WTC11 (cell line): ENCODE measurements at regions not wholly inside any gene's neighbourhood (a gene's known extent, or its start where the extent isn't known, plus 50 kb on each side); places are given as distances from the start of the nearest gene placed in this dataset.

Source experiments
- ATAC-seq: fragments of 200-7000 bp; cut with Tn5 transposase; 2 replicates; pipeline ENCODE4 v1.10.0; 2021; ENCODE audit warnings: mild to moderate bottlenecking, moderate library complexity
- CTCF ChIA-PET: fragments of 300-600 bp; sonication (Branson Sonifier 250); formaldehyde crosslinking; loops from one replicate; lab custom pipeline; 2021; ENCODE audit warnings: antibody characterized with exemption; lab: Charles Lee
- POLR2A ChIA-PET: fragments of 350-600 bp; sonication (Branson Sonifier 250); formaldehyde crosslinking; loops from one replicate; lab custom pipeline; 2021; ENCODE audit warnings: antibody characterized with exemption; lab: Charles Lee
- DNase-seq: peaks from one replicate; pipeline ENCODE4 v3.0.0; 2021; ENCODE audit warnings: low spot score
- H3K27ac Mint-ChIP-seq: 2 replicates; pipeline ENCODE4 v1.8.0; 2021; ENCODE audit warnings: mixed read lengths
- H3K27me3 Mint-ChIP-seq: 2 replicates; pipeline ENCODE4 v1.8.0; 2021; ENCODE audit warnings: low read depth, mild to moderate bottlenecking, moderate library complexity, mixed read lengths
- H3K36me3 Mint-ChIP-seq: 2 replicates; pipeline ENCODE4 v1.8.0; 2021; ENCODE audit warnings: mixed read lengths
- H3K4me1 Mint-ChIP-seq: 2 replicates; pipeline ENCODE4 v1.8.0; 2022; ENCODE audit warnings: mixed read lengths
- H3K4me3 Mint-ChIP-seq: 2 replicates; pipeline ENCODE4 v1.8.0; 2021; ENCODE audit warnings: mild to moderate bottlenecking, moderate library complexity, mixed read lengths
- H3K9me3 Mint-ChIP-seq: 2 replicates; pipeline ENCODE4 v1.8.0; 2021; ENCODE audit warnings: mixed read lengths
- ESRRA ChIP-seq: sonication (generic); formaldehyde crosslinking; IDR thresholded peaks from 2 replicates; pipeline ENCODE4 v1.8.1; 2022; ENCODE audit warnings: mild to moderate bottlenecking, missing genetic modification reagents, borderline replicate concordance
- ETV6 ChIP-seq: sonication (generic); formaldehyde crosslinking; IDR thresholded peaks from 2 replicates; pipeline ENCODE4 v1.8.1; 2022; ENCODE audit warnings: mild to moderate bottlenecking, missing genetic modification reagents
- FOXK1 ChIP-seq: sonication (generic); formaldehyde crosslinking; IDR thresholded peaks from 2 replicates; pipeline ENCODE4 v1.8.0; 2022; ENCODE audit warnings: mild to moderate bottlenecking, moderate library complexity, missing genetic modification reagents
- IRF2 ChIP-seq: sonication (generic); formaldehyde crosslinking; IDR thresholded peaks from 2 replicates; pipeline ENCODE4 v1.8.0; 2022; ENCODE audit warnings: low read depth, missing genetic modification reagents, borderline replicate concordance
- JUN ChIP-seq: sonication (generic); formaldehyde crosslinking; IDR thresholded peaks from 2 replicates; pipeline ENCODE4 v1.8.0; 2023; ENCODE audit warnings: mild to moderate bottlenecking, missing genetic modification reagents
- NFATC4 ChIP-seq: fragments of 250-450 bp; sonication (Bioruptor Pico); IDR thresholded peaks from 2 replicates; pipeline ENCODE4 v1.9.0; 2021; ENCODE audit warnings: mild to moderate bottlenecking
- NR3C1 ChIP-seq: sonication (generic); formaldehyde crosslinking; conservative IDR thresholded peaks from 2 replicates; pipeline ENCODE4 v1.8.1; 2023; ENCODE audit warnings: low read depth, mild to moderate bottlenecking, missing genetic modification reagents
- ZBTB21 ChIP-seq: sonication (generic); formaldehyde crosslinking; IDR thresholded peaks from 2 replicates; pipeline ENCODE4 v1.8.1; 2023; ENCODE audit warnings: mild to moderate bottlenecking, missing genetic modification reagents, borderline replicate concordance
- ZNF121 ChIP-seq: sonication (generic); formaldehyde crosslinking; IDR thresholded peaks from 2 replicates; pipeline ENCODE4 v1.8.0; 2023; ENCODE audit warnings: missing genetic modification reagents
- ZNF317 ChIP-seq: sonication (generic); formaldehyde crosslinking; IDR thresholded peaks from 2 replicates; pipeline ENCODE4 v1.8.1; 2023; ENCODE audit warnings: low read depth, mild to moderate bottlenecking, moderate library complexity, missing genetic modification reagents, borderline replicate concordance
- TF ChIP-seq, protein P1 (sequence below): sonication (generic); formaldehyde crosslinking; IDR thresholded peaks from 2 replicates; pipeline ENCODE4 v1.8.1; 2022; ENCODE audit warnings: missing genetic modification reagents, borderline replicate concordance
- TF ChIP-seq, protein P2 (sequence below): fragments of 200-600 bp; IDR thresholded peaks from 2 replicates; pipeline ENCODE4 v1.8.0; 2022; ENCODE audit warnings: antibody characterized with exemption
- TF ChIP-seq, protein P3 (sequence below): fragments of 250-450 bp; sonication (Bioruptor Pico); IDR thresholded peaks from 2 replicates; pipeline ENCODE4 v2.1.2; 2022; ENCODE audit warnings: mild to moderate bottlenecking, moderate library complexity
- TF ChIP-seq, protein P4 (sequence below): sonication (generic); formaldehyde crosslinking; IDR thresholded peaks from 2 replicates; pipeline ENCODE4 v1.8.0; 2022; ENCODE audit warnings: mild to moderate bottlenecking, missing genetic modification reagents
- TF ChIP-seq, protein P5 (sequence below): sonication (generic); formaldehyde crosslinking; IDR thresholded peaks from 2 replicates; pipeline ENCODE4 v1.8.0; 2022; ENCODE audit warnings: mild to moderate bottlenecking, missing genetic modification reagents
- TF ChIP-seq, protein P6 (sequence below): sonication (generic); formaldehyde crosslinking; IDR thresholded peaks from 2 replicates; pipeline ENCODE4 v1.8.1; 2022; ENCODE audit warnings: mild to moderate bottlenecking, missing genetic modification reagents, moderate library complexity, borderline replicate concordance
- TF ChIP-seq, protein P7 (sequence below): sonication (generic); formaldehyde crosslinking; IDR thresholded peaks from 2 replicates; pipeline ENCODE4 v1.8.1; 2022; ENCODE audit warnings: low read depth, missing genetic modification reagents, borderline replicate concordance
- TF ChIP-seq, protein P8 (sequence below): sonication (generic); formaldehyde crosslinking; IDR thresholded peaks from 2 replicates; pipeline ENCODE4 v1.8.1; 2023; ENCODE audit warnings: mild to moderate bottlenecking, missing genetic modification reagents

DNA sequence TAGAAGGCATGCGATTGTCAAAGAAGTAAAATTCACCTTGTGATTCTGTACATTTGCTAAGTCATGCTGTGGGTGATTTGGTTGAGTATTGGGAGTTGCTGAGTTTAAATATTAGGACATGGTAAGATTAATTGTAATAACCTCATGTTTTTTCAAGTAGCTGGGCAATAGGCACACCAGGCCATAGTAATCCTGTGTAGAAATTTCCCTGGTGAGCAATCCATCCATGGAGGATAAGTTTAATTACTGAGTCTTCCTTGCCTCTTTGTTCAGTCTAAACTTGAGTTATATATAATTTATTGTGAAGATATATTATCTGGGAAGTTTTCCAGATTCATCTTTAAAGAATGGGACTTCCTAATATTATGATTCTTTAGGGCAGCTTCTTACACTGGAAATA, 221.1 kb upstream of the NUDT12 start (continued):
- TF ChIP-seq, protein P1, sequence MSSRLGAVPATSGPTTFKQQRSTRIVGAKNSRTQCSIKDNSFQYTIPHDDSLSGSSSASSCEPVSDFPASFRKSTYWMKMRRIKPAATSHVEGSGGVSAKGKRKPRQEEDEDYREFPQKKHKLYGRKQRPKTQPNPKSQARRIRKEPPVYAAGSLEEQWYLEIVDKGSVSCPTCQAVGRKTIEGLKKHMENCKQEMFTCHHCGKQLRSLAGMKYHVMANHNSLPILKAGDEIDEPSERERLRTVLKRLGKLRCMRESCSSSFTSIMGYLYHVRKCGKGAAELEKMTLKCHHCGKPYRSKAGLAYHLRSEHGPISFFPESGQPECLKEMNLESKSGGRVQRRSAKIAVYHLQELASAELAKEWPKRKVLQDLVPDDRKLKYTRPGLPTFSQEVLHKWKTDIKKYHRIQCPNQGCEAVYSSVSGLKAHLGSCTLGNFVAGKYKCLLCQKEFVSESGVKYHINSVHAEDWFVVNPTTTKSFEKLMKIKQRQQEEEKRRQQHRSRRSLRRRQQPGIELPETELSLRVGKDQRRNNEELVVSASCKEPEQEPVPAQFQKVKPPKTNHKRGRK (CRISPR knock-in tag), result no peak
- TF ChIP-seq ESRRA (no peak), ETV6 (CRISPR knock-in tag) (no peak)

DNA sequence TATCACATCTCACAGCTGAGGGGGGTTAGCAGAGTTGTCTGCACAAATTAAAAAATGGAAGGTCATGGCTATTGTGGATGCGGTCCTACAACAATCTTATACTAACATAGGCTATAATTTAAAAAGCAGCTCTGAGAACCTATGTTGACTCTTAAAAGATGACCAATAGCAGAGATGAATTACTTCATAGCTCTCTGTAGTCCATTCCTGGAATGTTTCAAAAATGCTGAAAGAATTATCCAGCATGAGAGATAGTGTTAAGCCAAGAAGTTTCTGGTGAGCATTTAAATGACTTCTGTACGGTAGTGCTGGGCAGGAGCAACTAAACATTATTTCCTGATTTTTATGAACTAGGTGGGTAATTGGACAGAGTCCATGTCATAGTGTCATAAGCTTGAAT, 218.2 kb upstream of the NUDT12 start:
- no peak for TF ChIP-seq ZNF121 (CRISPR knock-in tag)
- TF ChIP-seq, protein P2, sequence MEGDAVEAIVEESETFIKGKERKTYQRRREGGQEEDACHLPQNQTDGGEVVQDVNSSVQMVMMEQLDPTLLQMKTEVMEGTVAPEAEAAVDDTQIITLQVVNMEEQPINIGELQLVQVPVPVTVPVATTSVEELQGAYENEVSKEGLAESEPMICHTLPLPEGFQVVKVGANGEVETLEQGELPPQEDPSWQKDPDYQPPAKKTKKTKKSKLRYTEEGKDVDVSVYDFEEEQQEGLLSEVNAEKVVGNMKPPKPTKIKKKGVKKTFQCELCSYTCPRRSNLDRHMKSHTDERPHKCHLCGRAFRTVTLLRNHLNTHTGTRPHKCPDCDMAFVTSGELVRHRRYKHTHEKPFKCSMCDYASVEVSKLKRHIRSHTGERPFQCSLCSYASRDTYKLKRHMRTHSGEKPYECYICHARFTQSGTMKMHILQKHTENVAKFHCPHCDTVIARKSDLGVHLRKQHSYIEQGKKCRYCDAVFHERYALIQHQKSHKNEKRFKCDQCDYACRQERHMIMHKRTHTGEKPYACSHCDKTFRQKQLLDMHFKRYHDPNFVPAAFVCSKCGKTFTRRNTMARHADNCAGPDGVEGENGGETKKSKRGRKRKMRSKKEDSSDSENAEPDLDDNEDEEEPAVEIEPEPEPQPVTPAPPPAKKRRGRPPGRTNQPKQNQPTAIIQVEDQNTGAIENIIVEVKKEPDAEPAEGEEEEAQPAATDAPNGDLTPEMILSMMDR, result no peak
- no peaks in the 10 kb centered on the region for H3K4me1 Mint-ChIP-seq
- no peak overlapping the region for H3K4me3 Mint-ChIP-seq
- H3K36me3 Mint-ChIP-seq, result peaks cover 2% of the 10 kb centered on the region; the same call in 1 of the 2 replicates
- peaks cover 16% of the 10 kb centered on the region for H3K9me3 Mint-ChIP-seq
- DNase-seq (no peak), ATAC-seq (no peak)
- no peak overlapping the region for H3K27ac Mint-ChIP-seq
- ChIA-PET POLR2A (no interaction called here), CTCF (no interaction called here)
- no peaks in the 10 kb centered on the region for H3K27me3 Mint-ChIP-seq

DNA sequence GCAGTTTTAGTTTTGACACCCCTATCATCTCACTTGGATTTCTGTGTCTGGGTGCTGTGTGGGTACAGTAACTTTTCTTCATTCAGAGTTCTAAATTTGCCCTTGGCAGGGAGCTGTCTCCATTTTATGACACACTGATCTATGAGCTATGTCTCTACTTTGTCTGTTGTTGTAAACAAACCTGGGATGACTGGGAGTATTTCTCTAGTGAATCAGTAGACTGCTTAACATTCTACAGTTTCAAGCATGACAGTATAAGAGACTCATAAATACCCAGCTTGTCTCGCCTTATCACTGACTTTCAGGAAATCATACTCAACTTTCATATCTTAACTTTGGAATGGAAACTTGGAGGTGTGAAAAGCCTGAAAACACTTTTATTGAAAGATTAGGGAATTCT, 212.1 kb upstream of the NUDT12 start:
- POLR2A ChIA-PET, result no interaction called here
- Mint-ChIP-seq H3K4me1 (no peaks in the 10 kb centered on the region), H3K36me3 (peaks cover 6% of the 10 kb centered on the region), H3K9me3 (peaks cover 36% of the 10 kb centered on the region)
- no peak for ATAC-seq
- TF ChIP-seq, protein P3, sequence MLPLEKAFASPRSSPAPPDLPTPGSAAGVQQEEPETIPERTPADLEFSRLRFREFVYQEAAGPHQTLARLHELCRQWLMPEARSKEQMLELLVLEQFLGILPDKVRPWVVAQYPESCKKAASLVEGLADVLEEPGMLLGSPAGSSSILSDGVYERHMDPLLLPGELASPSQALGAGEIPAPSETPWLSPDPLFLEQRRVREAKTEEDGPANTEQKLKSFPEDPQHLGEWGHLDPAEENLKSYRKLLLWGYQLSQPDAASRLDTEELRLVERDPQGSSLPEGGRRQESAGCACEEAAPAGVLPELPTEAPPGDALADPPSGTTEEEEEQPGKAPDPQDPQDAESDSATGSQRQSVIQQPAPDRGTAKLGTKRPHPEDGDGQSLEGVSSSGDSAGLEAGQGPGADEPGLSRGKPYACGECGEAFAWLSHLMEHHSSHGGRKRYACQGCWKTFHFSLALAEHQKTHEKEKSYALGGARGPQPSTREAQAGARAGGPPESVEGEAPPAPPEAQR (CRISPR knock-in tag), result no peak
- no peak for TF ChIP-seq NR3C1
- TF ChIP-seq ETV6 (CRISPR knock-in tag), result no peak
- no peak for TF ChIP-seq FOXK1 (CRISPR knock-in tag)
- TF ChIP-seq, protein P2, result no peak
- TF ChIP-seq NFATC4 (CRISPR knock-in tag), result no peak
- TF ChIP-seq, protein P4, sequence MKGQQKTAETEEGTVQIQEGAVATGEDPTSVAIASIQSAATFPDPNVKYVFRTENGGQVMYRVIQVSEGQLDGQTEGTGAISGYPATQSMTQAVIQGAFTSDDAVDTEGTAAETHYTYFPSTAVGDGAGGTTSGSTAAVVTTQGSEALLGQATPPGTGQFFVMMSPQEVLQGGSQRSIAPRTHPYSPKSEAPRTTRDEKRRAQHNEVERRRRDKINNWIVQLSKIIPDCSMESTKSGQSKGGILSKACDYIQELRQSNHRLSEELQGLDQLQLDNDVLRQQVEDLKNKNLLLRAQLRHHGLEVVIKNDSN (CRISPR knock-in tag), result no peak
- TF ChIP-seq, protein P5, sequence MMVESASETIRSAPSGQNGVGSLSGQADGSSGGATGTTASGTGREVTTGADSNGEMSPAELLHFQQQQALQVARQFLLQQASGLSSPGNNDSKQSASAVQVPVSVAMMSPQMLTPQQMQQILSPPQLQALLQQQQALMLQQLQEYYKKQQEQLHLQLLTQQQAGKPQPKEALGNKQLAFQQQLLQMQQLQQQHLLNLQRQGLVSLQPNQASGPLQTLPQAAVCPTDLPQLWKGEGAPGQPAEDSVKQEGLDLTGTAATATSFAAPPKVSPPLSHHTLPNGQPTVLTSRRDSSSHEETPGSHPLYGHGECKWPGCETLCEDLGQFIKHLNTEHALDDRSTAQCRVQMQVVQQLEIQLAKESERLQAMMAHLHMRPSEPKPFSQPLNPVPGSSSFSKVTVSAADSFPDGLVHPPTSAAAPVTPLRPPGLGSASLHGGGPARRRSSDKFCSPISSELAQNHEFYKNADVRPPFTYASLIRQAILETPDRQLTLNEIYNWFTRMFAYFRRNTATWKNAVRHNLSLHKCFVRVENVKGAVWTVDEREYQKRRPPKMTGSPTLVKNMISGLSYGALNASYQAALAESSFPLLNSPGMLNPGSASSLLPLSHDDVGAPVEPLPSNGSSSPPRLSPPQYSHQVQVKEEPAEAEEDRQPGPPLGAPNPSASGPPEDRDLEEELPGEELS (CRISPR knock-in tag), result no peak
- no peak for TF ChIP-seq JUN (CRISPR knock-in tag)
- no peak for TF ChIP-seq ZBTB21 (CRISPR knock-in tag)
- TF ChIP-seq IRF2 (CRISPR knock-in tag), result no peak
- TF ChIP-seq, protein P6, sequence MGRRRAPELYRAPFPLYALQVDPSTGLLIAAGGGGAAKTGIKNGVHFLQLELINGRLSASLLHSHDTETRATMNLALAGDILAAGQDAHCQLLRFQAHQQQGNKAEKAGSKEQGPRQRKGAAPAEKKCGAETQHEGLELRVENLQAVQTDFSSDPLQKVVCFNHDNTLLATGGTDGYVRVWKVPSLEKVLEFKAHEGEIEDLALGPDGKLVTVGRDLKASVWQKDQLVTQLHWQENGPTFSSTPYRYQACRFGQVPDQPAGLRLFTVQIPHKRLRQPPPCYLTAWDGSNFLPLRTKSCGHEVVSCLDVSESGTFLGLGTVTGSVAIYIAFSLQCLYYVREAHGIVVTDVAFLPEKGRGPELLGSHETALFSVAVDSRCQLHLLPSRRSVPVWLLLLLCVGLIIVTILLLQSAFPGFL (CRISPR knock-in tag), result no peak
- no peak for TF ChIP-seq ESRRA
- TF ChIP-seq ZNF317 (CRISPR knock-in tag), result no peak
- TF ChIP-seq, protein P7, sequence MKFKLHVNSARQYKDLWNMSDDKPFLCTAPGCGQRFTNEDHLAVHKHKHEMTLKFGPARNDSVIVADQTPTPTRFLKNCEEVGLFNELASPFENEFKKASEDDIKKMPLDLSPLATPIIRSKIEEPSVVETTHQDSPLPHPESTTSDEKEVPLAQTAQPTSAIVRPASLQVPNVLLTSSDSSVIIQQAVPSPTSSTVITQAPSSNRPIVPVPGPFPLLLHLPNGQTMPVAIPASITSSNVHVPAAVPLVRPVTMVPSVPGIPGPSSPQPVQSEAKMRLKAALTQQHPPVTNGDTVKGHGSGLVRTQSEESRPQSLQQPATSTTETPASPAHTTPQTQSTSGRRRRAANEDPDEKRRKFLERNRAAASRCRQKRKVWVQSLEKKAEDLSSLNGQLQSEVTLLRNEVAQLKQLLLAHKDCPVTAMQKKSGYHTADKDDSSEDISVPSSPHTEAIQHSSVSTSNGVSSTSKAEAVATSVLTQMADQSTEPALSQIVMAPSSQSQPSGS (CRISPR knock-in tag), result no peak
- TF ChIP-seq, protein P8, sequence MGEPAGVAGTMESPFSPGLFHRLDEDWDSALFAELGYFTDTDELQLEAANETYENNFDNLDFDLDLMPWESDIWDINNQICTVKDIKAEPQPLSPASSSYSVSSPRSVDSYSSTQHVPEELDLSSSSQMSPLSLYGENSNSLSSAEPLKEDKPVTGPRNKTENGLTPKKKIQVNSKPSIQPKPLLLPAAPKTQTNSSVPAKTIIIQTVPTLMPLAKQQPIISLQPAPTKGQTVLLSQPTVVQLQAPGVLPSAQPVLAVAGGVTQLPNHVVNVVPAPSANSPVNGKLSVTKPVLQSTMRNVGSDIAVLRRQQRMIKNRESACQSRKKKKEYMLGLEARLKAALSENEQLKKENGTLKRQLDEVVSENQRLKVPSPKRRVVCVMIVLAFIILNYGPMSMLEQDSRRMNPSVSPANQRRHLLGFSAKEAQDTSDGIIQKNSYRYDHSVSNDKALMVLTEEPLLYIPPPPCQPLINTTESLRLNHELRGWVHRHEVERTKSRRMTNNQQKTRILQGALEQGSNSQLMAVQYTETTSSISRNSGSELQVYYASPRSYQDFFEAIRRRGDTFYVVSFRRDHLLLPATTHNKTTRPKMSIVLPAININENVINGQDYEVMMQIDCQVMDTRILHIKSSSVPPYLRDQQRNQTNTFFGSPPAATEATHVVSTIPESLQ (CRISPR knock-in tag), result no peak
- TF ChIP-seq, all 79 proteins: peak for 0
- H3K27me3 Mint-ChIP-seq, result no peaks in the 10 kb centered on the region
- no peak overlapping the region for H3K4me3 Mint-ChIP-seq
- no peak for DNase-seq
- CTCF ChIA-PET, result interaction anchor here (1.1 kb wide), 1 partner anchor 193 kb away, joined by 3 read pairs; no protein-coding TSS in a partner anchor
- H3K27ac Mint-ChIP-seq, result no peak overlapping the region
